Brain microvascular endothelial cell (primary cell): ENCODE measurements at regions not wholly inside any gene's neighbourhood (a gene's known extent, or its start where the extent isn't known, plus 50 kb on each side); places are given as distances from the start of the nearest gene placed in this dataset.
A peak's percentile ranks its signal among the peaks of the same experiment; 100 is the strongest.

ENCODE experiments used
- DNase-seq: peaks from one replicate; pipeline ENCODE4 v3.0.0-alpha.2; 2020
- H3K27ac ChIP-seq: fragments of 250-450 bp; sonication (Bioruptor Pico); 2 replicates; pipeline ENCODE4 v1.5.1; 2020; ENCODE audit warnings: mild to moderate bottlenecking, moderate library complexity
- H3K27me3 ChIP-seq: fragments of 250-450 bp; sonication (Bioruptor Pico); replicated peaks from 2 replicates; pipeline ENCODE4 v1.5.1; 2020; ENCODE audit warnings: mild to moderate bottlenecking
- H3K36me3 ChIP-seq: fragments of 250-450 bp; sonication (Bioruptor Pico); replicated peaks from 2 replicates; pipeline ENCODE4 v1.5.1; 2020; ENCODE audit warnings: mild to moderate bottlenecking
- H3K4me3 ChIP-seq: 2 replicates; pipeline ENCODE4 v1.5.1; 2011; ENCODE audit warnings: low read depth, mild to moderate bottlenecking, control low read depth, low read length, moderate library complexity
- CTCF ChIP-seq: IDR thresholded peaks from 2 replicates; pipeline ENCODE4 v1.5.1; 2011; ENCODE audit warnings: low read depth, mild to moderate bottlenecking, moderate library complexity, low read length, control low read depth, inconsistent platforms; ENCODE audit errors: missing control alignments
- in situ Hi-C: cut with HindIII; loops from 2 replicates; pipeline ENCODE4 v1.10.0; 2017; ENCODE audit warnings: low sequenced_read_pairs, low pct_ligation_motif_present

GRCh38 chr2:216315802-216316603, 56.3 kb downstream of the MARCHF4 start:
- H3K27ac ChIP-seq, result peak overlapping the region; percentile 92

GRCh38 chr2:216312441-216312840, 59.8 kb downstream of the MARCHF4 start:
- no peak for TF ChIP-seq CTCF
- no peak overlapping the region for H3K4me3 ChIP-seq
- in situ Hi-C loops, result no loop called here
- H3K27me3 ChIP-seq, result no peaks in the 10 kb centered on the region
- no peak for DNase-seq
- H3K27ac ChIP-seq, result no peak overlapping the region
- H3K36me3 ChIP-seq, result no peaks in the 10 kb centered on the region

More at GRCh38 chr2:216315802-216316603, 56.3 kb downstream of the MARCHF4 start:
- DNase-seq, result peak; percentile 82
- no peaks in the 10 kb centered on the region for H3K36me3 ChIP-seq
- H3K27me3 ChIP-seq, result no peaks in the 10 kb centered on the region
- H3K4me3 ChIP-seq, result peak overlapping the region; percentile 18
- no peak for TF ChIP-seq CTCF
- in situ Hi-C loops, result no loop called here

- Histone ChIP-seq H3K4me3 (no peak overlapping the region), H3K27ac (no peak overlapping the region), H3K36me3 (no peaks in the 10 kb centered on the region), H3K27me3 (no peaks in the 10 kb centered on the region)
- in situ Hi-C loops, result no loop called here
- TF ChIP-seq CTCF, result no peak
- peak; percentile 38 for DNase-seq
Observed at GRCh38 chr2:216308576-216308975, 63.7 kb downstream of the MARCHF4 start.

- no peak for TF ChIP-seq CTCF
- no peak overlapping the region for H3K27ac ChIP-seq
- in situ Hi-C loops, result no loop called here
Observed at GRCh38 chr2:216307496-216307895, 64.8 kb downstream of the MARCHF4 start.

DNA sequence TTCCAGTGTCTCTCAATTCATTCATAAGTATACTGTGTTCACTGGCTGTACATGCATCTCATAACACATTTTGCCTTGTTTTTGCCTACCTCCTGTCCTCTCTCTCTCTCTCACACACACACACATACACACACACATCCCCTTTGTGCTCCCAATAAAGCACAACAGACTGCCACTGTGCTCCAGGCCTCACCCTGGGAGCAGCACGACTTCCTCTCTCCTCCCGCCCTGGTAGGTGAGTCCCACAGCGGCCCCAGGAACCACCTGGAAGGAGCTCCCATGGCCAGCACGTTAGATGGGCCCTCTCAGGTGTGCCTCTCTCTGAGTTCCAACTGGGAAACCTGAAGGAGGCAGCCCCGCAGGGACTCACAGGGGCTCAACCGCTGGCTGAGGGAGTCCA, 65.4 kb downstream of the MARCHF4 start:
- Histone ChIP-seq H3K27ac (no peak overlapping the region), H3K36me3 (no peaks in the 10 kb centered on the region), H3K4me3 (no peak overlapping the region), H3K27me3 (no peaks in the 10 kb centered on the region)
- in situ Hi-C loops, result no loop called here
- DNase-seq, result no peak
- no peak for TF ChIP-seq CTCF

More at GRCh38 chr2:216307496-216307895, 64.8 kb downstream of the MARCHF4 start:
- no peaks in the 10 kb centered on the region for H3K27me3 ChIP-seq
- H3K4me3 ChIP-seq, result no peak overlapping the region
- no peaks in the 10 kb centered on the region for H3K36me3 ChIP-seq
- DNase-seq, result no peak

DNA sequence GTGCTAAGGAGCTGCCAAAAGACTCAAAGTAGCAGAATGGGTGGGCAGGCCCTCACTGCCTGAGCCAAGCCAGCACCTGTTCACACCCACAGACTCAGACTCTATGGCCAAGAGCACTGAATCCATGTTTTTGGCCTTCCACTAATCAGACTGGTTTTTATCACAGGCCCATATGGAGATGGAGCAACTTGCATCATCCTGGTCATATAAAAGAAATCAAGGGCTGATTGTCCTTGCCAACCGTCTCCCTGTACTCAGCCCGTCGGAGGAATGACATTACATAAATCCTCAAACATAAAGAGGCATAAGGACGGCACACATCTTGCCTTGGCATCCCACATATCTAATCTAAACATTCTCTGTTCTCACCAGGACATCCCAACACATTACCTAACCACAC, 66.7 kb downstream of the MARCHF4 start:
- no peaks in the 10 kb centered on the region for H3K27me3 ChIP-seq
- H3K27ac ChIP-seq, result no peak overlapping the region
- no peak overlapping the region for H3K4me3 ChIP-seq
- in situ Hi-C loops, result no loop called here
- TF ChIP-seq CTCF, result no peak
- H3K36me3 ChIP-seq, result no peaks in the 10 kb centered on the region
- DNase-seq, result no peak
